MV-4-11 (cell line): ENCODE measurements at regions not wholly inside any gene's neighbourhood (a gene's known extent, or its start where the extent isn't known, plus 50 kb on each side); places are given as distances from the start of the nearest gene placed in this dataset.

Experiments
- DNase-seq: peaks from one replicate; lab custom pipeline; 2025; lab: John Stamatoyannopoulos, UW

DNA sequence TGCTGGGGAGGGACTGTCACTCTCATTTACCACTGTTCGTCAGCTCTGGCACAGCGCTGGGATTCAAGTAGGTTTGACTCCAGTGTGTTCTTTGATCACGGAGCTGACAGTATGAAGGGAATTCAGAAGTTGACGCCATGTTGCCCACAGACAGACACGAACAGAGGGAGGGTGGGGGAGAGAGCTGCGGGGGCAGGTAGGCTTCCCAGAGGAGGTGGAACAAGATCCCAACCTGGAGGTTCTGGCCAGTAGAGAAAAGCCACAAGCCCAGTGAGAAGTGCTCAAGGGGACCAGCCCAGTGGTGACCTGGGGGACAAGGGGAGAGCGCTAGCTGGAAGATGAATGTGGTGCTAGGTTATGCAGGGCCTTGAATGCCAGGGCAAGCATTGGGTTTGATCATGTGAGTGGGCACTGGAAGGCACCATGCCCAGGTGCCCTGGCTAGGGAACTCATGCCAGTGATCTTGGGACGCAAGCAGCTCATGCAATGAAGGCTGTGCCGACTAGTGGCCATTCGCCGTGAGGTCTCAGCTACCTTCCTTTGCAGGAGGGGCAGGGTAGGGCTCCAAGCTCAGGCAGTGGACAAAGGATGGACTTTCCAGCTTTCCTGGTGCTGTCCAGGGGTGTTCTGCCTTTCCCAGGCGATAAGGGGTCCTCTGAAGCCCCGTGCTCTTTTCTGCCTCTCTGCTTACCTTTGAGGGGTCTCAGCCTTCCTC lies 50.4 kb upstream of the APCDD1L start:
- DNase-seq = no peak
